HG03432 (cell line): ENCODE measurements at regions not wholly inside any gene's neighbourhood (a gene's known extent, or its start where the extent isn't known, plus 50 kb on each side); places are given as distances from the start of the nearest gene placed in this dataset.
"Not testable (repeated sequence)": the region's sequence is repeated elsewhere in the genome, so short reads cannot be mapped to it uniquely, and the experiment has no call there.

ENCODE experiments used
- ATAC-seq: cut with Tn5 transposase; IDR thresholded peaks from one replicate; pipeline ENCODE4 v1.9.1; 2021; ENCODE audit warnings: mild to moderate bottlenecking, moderate library complexity; ENCODE audit not compliant: unreplicated experiment

GRCh38 chr4:187046471-187046870 lies 322.8 kb upstream of the FAT1 start:
- ATAC-seq = no peak

- no peak for ATAC-seq
These were observed 335.4 kb upstream of the FAT1 start for GRCh38 chr4:187059021-187059420.

- ATAC-seq = no peak
These were observed 336.2 kb upstream of the FAT1 start for GRCh38 chr4:187059895-187060294.

- ATAC-seq = no peak
These were observed 336.9 kb upstream of the FAT1 start for GRCh38 chr4:187060551-187060950.

- no peak for ATAC-seq
These were observed 339.6 kb upstream of the FAT1 start for GRCh38 chr4:187063251-187063650.

GRCh38 chr4:187064033-187064432 lies 340.4 kb upstream of the FAT1 start:
- no peak for ATAC-seq

- ATAC-seq = no peak
These were observed 341.7 kb upstream of the FAT1 start for GRCh38 chr4:187065396-187065795.

GRCh38 chr4:187065806-187066205 lies 342.1 kb upstream of the FAT1 start:
- no peak for ATAC-seq

GRCh38 chr4:187069398-187069797 lies 345.7 kb upstream of the FAT1 start:
- no peak for ATAC-seq

GRCh38 chr4:187070158-187070557 lies 346.5 kb upstream of the FAT1 start:
- ATAC-seq = no peak

GRCh38 chr4:187070740-187071139 lies 347.1 kb upstream of the FAT1 start:
- ATAC-seq = no peak

- ATAC-seq = no peak
These were observed 348.4 kb upstream of the FAT1 start for GRCh38 chr4:187071946-187072600.

- ATAC-seq = no peak
These were observed 350.2 kb upstream of the FAT1 start for GRCh38 chr4:187073820-187074219.

- ATAC-seq = no peak
These were observed 351.9 kb upstream of the FAT1 start for GRCh38 chr4:187075514-187075913.

GRCh38 chr4:187077744-187078401 lies 354.2 kb upstream of the FAT1 start:
- ATAC-seq = no peak

GRCh38 chr4:187084701-187085100 lies 361.0 kb upstream of the FAT1 start:
- ATAC-seq = no peak

GRCh38 chr4:187085339-187085738 lies 361.7 kb upstream of the FAT1 start:
- no peak for ATAC-seq

GRCh38 chr4:187086151-187086550 lies 362.5 kb upstream of the FAT1 start:
- no peak for ATAC-seq

GRCh38 chr4:187088070-187088799 lies 364.6 kb upstream of the FAT1 start:
- ATAC-seq = no peak

- no peak for ATAC-seq
These were observed 366.7 kb upstream of the FAT1 start for GRCh38 chr4:187090401-187090800.

GRCh38 chr4:187090832-187091231 lies 367.2 kb upstream of the FAT1 start:
- ATAC-seq = not testable (repeated sequence)

- ATAC-seq = no peak
These were observed 370.5 kb upstream of the FAT1 start for GRCh38 chr4:187094144-187094543.
